ENCODE measurements at regions not wholly inside any gene's neighbourhood (a gene's known extent, or its start where the extent isn't known, plus 50 kb on each side); places are given as distances from the start of the nearest gene placed in this dataset.

DNA sequence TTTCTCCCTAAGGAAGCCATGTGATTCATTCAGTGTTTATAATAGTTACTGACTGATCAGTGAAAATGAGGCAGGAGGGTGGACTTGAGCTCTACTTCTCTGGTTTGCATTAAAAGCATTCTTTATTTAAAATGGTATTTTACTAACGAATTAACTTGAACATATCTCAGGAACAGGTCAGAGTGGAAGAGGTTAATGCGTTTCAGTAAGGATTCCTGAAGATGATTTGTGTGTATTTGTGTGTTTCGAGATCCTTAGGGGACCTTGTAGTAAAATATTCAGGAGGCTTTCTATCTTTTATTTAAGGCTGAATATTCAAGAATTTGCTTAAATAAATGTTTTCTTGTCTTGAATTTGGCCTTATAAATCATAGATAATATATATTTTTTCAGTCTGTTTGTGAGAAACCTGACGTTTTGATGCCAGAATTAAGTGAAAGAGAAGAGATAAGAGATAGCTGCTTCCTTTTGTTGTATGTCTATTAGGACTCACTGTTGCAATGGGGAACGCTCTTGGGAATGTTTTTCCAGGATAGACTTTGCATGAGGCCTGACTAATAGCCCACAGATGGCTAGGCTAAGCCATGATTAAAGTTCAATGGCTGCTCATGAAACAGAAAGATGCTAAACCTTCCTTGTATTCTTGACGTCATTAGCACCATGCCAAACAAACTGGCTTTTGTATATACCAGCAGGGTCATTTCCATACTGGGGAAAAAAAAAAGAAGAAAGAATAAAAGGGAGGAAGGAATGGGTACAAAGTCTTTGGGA lies 93.8 kb upstream of the MTPN start:
- no peak for DNase-seq

DNA sequence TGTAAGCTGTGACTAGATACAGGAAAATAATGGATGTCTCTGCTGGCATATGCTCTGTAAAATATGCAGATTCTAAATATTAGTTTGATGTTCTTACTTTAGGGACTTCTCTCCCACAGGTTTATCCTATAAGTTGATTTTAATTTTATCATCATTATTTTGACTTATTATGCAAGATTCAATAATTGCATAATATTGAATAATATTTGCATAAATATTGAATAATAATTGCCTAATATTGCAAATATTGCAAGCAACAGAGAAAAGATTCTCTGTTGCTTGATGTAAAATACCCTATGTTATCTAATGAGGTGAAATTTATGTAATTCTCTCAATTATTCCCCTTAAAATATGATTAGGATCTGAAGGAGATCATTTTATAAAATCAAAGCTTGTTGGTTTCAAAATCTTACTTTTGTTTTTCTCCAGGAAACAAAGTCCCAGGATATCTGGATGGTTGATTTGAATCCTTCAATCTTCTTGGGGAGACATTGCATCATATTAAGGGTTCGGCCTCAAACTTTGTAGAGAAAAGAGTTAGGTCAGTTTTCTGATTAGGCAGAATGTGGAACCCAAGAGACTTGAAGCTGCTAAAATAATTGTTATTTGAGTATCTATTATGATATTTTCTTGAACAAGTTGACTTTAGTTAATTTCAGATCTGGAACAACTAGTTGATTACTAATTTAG lies 92.8 kb upstream of the MTPN start:
- DNase-seq: no peak

DNA sequence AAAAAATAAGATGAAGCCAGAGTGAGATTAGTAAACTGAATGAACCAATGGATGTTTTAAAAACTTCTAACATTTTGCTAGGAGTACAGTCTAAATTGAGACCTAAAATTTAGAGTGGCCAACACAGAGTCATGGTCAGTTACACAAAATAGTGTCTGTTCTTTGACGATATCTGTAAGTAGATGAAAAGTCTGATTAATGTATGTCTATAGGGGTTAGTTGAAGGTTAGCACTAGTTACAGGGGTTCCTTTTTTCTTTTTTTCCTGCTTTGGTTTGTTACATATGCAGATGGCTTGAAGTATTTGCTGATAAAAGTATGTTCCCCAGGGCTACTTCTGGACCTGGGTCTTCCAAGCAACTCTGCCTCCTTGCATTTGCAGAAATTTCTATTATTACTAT lies 90.1 kb upstream of the MTPN start:
- no peak for DNase-seq

DNA sequence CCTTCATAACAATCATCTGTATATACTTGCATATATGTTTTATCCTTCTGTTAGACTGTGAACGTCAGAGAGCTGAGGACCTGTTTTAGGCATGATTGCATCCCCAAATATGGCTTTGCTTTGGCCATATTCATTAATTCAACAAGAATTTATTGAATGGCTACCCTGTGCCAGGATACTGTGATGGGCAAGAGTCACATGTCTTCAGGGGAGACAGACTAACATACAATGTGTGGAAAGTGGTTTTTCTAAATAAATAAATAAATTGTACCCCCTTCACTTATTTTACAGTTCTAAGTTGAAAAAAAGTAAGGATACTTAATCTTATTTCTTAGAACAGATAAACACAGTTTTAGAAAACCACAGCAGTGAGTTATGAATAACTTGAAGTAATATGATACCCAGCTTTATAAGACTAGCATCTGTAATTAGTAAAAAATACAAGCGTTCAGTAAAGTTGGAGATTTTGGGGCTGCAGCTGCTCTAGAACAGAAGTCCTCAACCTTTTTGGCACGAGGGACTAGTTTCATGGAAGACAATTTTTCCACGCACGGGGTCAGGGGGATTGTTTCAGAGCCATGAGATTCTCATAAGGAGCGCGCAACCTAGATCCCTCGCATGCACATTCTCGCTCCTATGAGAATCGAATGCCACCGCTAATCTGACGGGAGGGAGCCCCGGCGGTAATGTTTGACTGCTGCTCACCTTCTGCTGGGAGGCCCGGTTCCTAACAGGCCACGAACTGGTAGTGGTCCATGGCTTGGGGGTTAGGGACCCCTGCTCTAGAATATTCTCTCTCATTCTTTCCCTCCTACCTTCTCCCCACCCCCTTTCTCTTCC lies 89.4 kb upstream of the MTPN start:
- no peak for DNase-seq

DNA sequence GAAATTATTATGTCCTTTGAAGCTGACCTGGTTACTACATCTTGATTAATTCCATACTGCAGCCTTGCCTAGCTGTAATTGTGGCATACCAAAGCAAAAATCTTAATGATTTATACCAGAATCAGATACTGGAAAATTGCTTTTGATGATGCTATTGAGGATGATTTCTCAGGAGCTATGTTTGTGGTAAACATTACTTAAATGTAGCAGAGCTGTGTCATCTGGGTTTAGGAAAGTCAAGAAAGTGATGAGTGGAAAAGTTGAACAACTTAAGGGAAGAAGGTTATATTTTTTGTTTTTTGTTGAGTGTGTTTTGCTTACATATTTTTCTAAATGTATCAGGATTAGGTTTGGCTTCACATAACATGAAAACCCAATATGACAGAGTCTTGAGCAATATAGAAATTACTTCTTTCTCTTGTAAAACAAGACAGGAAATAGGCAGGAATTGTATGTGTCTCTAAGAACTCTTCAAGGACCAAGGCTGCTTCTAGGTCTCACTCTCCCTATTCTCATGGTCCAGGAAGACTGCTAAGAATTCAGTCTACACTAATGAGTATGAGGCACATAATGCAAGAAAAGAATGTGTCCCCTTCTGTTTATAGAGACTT lies 87.6 kb upstream of the MTPN start:
- no peak for DNase-seq

DNA sequence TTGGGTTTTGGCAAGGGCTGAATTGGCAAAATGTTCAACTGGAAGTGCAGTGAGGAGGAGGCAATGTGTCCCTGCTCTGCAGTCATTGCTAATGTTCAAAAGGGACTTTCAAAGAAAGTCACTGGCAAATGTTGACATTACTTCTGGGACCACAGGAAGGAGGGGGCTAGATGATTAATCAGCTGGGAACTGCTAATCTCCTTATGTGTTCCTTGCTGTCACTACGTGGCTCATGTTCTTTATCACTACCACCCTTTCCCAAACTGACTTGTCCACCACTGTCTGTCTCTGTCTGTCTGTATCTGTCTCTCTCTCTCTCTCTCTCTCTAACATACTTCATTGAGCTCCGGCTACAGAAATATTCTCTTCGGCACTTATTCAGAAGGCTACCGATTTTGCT lies 86.9 kb upstream of the MTPN start:
- no peak for DNase-seq

DNA sequence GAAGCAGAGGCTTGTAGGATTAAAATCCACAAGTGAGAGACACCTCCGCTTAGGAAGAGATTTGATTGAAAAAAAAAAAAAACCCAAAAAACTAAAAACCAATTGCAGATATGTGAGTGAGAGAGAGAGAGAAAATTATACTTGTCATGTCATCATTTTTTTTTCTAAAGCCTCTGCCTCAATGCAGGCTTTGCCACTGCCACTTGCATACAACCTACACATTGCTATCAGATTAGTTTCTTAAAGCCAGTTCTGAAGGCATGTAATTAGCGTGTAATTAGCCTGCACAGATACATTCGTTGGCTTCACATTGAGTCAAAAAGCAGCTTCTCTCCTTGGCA lies 86.1 kb upstream of the MTPN start:
- DNase-seq: no peak

DNA sequence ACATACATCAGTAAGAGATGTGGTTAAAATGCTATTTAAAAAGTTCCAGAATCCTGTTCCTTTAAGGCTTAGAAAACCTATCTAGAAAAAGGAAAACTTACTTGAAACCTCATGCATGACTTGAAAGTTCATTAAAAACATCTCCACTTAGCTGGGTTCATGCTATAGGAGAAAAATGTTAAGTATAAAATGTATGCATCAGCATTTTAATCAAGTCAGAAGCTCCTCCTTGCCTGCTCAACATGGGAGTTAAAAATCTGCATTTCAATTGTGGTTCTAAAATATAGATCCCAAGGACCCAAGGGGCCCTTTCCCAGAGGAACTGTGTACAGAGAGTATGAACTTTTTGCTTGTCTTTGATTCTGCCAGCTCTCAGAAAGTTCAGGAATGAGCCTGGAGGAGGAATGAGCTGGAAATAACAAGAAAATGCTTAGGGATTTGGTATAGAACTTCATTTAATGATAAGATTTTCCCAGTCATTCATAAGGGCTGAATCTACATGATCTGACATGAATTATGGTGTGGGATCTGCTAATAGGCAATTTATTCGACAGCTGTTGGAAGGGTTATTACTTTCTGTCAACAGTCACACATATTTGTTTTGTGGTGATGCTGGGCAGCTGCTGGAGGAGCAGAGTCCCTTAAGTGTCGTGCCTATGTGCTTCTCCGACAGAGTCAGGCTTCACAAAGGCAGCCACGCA lies 85.6 kb upstream of the MTPN start:
- DNase-seq: no peak

DNA sequence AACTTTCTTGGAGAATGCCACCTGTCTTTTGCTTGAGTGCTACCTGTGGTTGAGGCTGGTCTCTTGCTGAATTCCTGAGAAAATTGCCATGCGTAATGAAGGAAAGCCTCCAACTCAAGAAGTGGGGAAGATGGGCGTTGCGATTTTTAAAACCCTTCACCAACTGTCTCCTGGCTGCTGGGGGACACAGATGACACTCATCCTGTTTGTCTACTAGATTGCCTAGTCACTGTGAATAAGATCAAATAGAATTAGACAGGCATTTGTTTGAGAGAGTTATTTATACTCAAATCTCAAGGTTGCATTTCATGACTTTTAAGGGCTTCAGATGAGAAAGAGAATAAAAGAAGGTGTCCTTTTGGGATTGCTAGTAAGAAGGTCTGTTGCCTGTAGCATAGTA lies 84.3 kb upstream of the MTPN start:
- no peak for DNase-seq

DNA sequence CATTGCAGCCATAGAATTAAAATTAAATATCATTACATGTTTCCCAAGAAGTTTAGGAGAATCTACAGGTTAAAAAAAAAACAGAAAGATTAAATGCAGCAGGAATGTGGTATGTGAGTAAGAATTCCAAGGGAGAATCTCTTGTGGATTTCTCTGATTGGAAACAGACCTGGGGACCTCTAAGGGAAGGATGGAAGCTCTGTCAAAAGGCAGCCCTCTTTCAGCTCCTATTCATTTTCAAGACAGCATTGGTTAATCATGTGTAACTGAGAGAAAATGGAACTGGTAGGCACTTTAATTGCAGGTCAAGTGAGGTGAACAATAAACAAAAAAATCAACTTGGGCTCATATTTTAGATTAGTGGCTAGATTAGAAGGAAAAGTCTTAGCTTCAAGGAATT lies 81.4 kb upstream of the MTPN start:
- no peak for DNase-seq

DNA sequence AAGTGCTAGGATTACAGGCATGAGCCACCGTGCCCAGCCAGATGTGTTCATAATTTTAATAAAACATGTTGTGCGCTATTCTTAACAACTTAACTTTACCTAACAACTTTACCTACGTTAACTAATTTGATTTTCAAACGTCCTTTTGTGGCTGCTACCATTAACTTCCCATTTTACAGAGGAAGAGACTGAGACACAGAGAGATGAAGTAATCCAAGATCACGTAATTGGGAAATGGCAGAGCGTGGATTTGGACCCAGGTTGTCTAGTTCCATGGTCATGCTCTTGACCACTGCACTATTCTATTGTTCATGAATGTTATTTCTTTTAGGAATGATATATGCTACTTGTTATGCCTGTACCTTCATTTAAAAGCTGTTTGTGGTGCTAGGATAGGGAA lies 80.3 kb upstream of the MTPN start:
- no peak for DNase-seq

DNA sequence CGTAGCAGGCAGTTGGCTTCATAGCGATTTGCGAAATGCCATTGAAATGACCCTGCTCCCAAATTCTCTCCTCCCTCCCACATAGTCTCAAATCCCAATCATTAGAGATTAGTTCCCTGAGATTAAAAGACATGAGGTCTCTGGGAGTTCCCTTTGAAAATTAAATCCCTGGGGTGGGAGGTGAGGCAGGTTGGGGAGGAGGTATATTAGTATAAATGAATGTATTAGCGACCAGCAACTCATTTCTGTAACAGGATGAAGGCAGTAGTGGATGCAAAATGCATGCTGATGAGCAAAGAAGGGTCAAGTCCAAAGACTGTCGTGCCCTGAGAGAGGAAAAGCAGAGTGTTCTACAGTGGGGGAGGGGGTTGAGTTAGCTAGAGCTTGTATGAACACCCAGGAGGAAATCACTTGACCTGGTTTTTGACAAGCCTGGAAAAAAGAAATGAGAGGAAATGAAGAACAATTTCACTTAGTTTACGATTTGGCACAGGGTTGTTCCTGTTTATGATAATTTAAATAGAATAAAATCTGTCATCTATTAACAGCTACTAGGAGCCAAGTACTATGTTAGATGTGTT lies 79.6 kb upstream of the MTPN start:
- DNase-seq: peak in 5 of 56 donors; percentile 1 to 34 (median 9)

DNA sequence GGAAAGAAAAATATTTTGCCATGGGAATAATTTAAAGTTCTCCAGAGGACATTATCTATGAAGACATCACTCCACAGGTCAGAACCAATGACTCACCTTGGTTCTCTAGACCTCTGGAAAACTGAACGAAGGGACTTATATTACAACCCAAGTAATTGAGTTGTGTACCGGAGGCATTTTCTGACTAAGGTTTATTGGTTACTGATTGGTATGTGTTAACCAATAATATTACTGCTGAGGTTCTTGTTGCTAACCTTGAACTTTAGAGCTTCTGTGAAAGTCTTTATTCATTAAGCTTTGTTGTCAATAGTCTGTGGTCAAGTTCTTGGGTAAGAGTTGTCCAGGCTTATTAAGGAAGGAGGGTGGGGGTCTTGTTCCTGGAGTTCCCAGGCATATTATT lies 78.1 kb upstream of the MTPN start:
- DNase-seq: no peak

DNA sequence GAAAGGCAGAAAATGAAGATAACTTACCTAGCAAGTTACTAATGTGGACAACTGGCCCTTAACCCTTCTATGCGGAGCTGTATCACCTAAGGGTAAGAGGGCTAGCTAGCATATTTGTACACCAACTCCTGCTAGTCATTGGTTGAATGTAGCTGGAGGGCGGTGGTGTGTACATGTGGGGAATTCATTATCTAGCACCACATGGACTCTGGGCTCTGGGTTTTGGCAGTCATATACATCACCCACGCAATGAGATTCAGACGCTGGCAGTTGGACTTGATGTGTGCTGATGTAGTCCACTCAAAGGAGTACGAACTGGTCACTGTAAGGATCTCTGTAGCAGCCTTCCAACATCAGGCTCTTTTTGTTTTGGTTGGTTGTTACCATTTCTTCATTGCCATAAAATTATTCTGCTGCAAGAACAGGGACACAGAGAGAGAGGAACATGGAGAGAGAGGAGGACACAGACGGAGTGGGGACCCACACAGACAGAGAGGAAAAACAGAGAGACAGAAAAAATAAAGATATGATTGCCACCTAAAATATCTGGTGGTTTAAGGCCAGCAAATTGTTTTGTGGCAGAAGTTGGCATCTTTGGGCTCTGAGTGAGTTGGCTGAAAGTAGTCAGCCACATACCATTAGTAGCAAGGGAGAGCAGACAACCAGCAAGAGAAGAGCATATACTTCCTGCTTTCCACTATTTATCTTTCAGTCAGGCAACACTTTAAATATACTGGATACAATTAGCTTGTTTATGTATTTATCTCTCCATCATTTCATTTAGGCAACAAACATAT lies 76.7 kb upstream of the MTPN start:
- DNase-seq: no peak

DNA sequence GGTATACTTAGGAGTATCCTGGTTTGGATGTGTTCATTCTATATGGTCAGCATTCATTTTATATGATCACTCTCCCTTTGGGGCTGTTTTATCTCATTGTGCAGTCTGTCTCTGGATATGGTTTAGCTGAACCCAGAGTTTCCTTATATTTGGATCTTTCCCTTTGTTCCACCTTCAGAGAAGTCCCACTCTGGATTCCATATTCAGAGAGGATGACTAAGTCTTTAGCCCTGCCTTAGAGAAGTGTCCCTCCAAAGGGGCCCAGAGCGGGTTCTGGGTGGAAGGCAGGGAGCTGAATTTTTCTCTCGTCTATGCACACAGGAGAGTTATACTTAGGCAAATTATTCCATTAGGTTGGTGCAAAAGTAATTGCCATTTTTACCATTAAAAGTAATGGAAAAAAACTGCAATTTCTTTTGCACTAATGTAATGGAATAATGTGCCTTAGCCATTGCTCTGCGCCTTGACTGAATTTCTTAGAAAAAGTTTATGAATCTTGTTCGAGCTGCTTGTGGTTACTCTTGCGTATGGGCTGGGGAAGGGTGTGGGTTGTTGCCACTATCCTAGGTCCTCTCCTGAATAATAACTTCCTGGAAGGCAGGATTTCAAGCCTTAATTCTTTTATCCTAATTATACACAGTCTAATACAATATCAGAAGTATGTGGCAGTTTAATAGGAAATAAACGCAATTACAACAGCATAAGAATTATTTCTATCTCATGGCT lies 74.2 kb upstream of the MTPN start:
- no peak for DNase-seq

DNA sequence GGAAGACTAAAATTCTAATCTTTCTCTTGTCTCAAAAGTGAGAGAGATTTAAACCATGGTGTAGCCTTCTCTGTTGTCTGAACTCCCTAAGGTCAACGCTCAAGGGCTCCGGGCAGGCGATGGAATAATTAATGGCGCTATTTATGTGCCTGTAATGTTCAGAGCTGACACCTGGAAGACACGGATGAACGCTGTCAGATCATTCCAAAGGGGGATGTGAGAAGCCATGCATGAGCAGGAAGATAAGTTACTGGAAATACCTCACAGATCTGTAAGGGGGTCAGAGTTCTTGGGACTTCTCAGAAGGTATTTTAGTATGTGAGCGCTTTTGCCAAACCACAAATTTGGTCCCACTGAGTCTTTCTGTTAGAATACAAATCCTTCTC lies 73.3 kb upstream of the MTPN start:
- no peak for DNase-seq

DNA sequence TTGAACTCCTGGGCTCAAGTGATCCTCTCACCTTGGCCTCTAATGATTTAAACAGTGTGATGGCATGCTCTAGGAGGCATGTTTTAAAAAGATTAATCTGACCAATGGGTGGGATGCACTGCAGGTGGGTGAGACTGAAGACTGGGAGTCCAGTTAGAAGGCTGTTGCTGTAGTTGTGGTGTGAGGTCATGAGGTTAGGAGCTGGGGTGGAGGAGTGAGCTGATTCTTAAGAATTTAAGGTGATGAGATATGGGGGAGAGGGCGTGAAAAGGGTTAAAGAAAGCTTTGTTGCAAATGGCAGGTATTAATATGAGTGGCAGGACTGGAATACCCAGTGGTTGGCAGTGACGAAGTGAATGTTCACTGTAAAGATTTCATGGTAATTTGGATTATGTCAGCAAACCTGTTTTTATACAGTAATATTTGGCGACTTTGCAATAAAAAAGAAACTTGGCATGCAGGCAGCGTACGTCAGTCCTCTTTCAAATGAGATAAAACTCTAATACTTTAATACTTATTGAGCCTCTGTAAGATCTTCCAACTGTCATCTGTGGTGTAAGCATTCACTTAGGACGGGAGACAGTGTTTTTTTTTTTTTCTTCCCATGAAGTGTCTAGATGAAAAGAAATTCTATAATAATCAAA lies 72.8 kb upstream of the MTPN start:
- DNase-seq: no peak

DNA sequence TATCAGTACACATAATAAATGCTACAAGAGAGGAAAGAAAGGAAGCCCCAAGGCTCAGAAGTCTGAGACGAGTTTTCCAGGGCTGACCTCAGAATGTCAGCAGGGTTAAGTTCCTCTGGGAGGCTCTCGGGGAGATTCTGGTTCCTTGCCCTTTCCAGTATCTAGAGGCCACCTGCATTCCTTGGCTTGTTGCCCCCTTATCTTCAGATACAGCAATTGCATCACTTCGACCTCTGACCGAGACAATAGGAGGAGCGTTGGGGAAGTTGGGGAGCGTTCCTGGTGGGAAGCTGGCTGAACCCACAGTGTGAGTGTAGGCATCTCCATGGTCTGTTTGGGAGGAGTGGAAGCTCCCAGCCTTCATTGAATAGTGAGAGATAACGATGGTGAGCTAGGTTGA lies 72.0 kb upstream of the MTPN start:
- no peak for DNase-seq

DNA sequence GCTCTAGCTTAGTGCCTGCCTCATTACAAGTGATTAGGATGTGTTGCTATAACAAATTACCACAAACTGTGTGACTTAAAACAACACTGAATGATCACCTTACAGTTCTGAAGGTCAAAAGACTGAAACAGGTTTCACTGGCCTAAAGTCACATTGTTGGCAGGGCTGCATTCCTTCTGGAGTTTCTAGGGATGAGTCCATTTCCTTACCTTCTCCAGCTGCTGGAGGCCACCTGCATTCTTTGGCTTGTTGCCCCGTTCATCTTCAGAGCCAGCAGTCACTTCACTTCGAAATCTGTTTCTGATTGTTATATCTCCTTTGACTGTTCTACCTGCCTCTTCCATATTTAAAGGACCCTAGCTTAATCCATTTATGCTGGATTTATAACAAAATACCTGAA lies 69.4 kb upstream of the MTPN start:
- DNase-seq: no peak

Data from nucleus accumbens (tissue), 56 donors.